SK-N-SH treated with all-trans-retinoic acid at 6 μM for 48 hours (cell line): ENCODE measurements at regions not wholly inside any gene's neighbourhood (a gene's known extent, or its start where the extent isn't known, plus 50 kb on each side); places are given as distances from the start of the nearest gene placed in this dataset.

Experiments
- ATAC-seq: fragments of 200-7000 bp; cut with Tn5 transposase; 3 replicates; pipeline ENCODE4 v1.9.1; 2020; ENCODE audit warnings: mild to moderate bottlenecking, moderate library complexity
- ARNTL ChIP-seq: fragments of 450-650 bp; formaldehyde crosslinking; IDR thresholded peaks from 2 replicates; pipeline ENCODE4 v1.5.0; 2020; ENCODE audit warnings: low read depth, mild to moderate bottlenecking, moderate library complexity, borderline replicate concordance
- BACH2 ChIP-seq: fragments of 250-450 bp; sonication (Bioruptor Pico); IDR thresholded peaks from 2 replicates; pipeline ENCODE4 v1.9.0; 2021; ENCODE audit warnings: mild to moderate bottlenecking, borderline replicate concordance
- CREB5 ChIP-seq: fragments of 250-450 bp; sonication (Bioruptor Pico); IDR thresholded peaks from 2 replicates; pipeline ENCODE4 v1.5.1; 2020; ENCODE audit warnings: low read depth, mild to moderate bottlenecking, moderate library complexity
- CSDC2 ChIP-seq: fragments of 250-450 bp; sonication (Bioruptor Pico); IDR thresholded peaks from 2 replicates; pipeline ENCODE4 v1.5.0; 2020; ENCODE audit warnings: mild to moderate bottlenecking, moderate library complexity
- CSRNP3 ChIP-seq: fragments of 250-450 bp; sonication (Bioruptor Pico); IDR thresholded peaks from 2 replicates; pipeline ENCODE4 v1.5.1; 2021; ENCODE audit warnings: mild to moderate bottlenecking, moderate library complexity
- ESRRG ChIP-seq: fragments of 250-450 bp; sonication (Bioruptor Pico); IDR thresholded peaks from 2 replicates; pipeline ENCODE4 v1.6.1; 2021; ENCODE audit warnings: mild to moderate bottlenecking
- GLIS3 ChIP-seq: fragments of 250-450 bp; sonication (Bioruptor Pico); IDR thresholded peaks from 2 replicates; pipeline ENCODE4 v1.5.0; 2020; ENCODE audit warnings: mild to moderate bottlenecking, moderate library complexity
- ISL1 ChIP-seq: fragments of 250-450 bp; sonication (Bioruptor Pico); IDR thresholded peaks from 2 replicates; pipeline ENCODE4 v2.1.2; 2022; ENCODE audit warnings: mild to moderate bottlenecking, moderate library complexity
- OSR1 ChIP-seq: fragments of 250-450 bp; sonication (Bioruptor Pico); IDR thresholded peaks from 2 replicates; pipeline ENCODE4 v1.8.0; 2022; ENCODE audit warnings: moderate library complexity, mild to moderate bottlenecking, inconsistent platforms
- POU6F1 ChIP-seq: fragments of 250-450 bp; sonication (Bioruptor Pico); IDR thresholded peaks from 2 replicates; pipeline ENCODE4 v1.8.0; 2021; ENCODE audit warnings: low read depth, mild to moderate bottlenecking, moderate library complexity, borderline replicate concordance
- TCF4 ChIP-seq: fragments of 250-450 bp; sonication (Bioruptor Pico); IDR thresholded peaks from 2 replicates; pipeline ENCODE4 v1.8.0; 2021; ENCODE audit warnings: mild to moderate bottlenecking, moderate library complexity, borderline replicate concordance
- TOX ChIP-seq: fragments of 250-450 bp; sonication (Bioruptor Pico); IDR thresholded peaks from 2 replicates; pipeline ENCODE4 v1.8.0; 2021; ENCODE audit warnings: mild to moderate bottlenecking, moderate library complexity, borderline replicate concordance
- TSHZ2 ChIP-seq: fragments of 250-450 bp; sonication (Bioruptor Pico); IDR thresholded peaks from 2 replicates; pipeline ENCODE4 v1.5.0; 2020; ENCODE audit warnings: mild to moderate bottlenecking, moderate library complexity
- ZC3H10 ChIP-seq: fragments of 250-450 bp; sonication (Bioruptor Pico); IDR thresholded peaks from 2 replicates; pipeline ENCODE4 v1.5.1; 2021; ENCODE audit warnings: mild to moderate bottlenecking, moderate library complexity
- ZFP3 ChIP-seq: fragments of 250-450 bp; sonication (Bioruptor Pico); IDR thresholded peaks from 2 replicates; pipeline ENCODE4 v1.5.0; 2020; ENCODE audit warnings: mild to moderate bottlenecking, moderate library complexity
- ZFP30 ChIP-seq: fragments of 450-650 bp; formaldehyde crosslinking; IDR thresholded peaks from 2 replicates; pipeline ENCODE4 v1.5.0; 2022; ENCODE audit warnings: mild to moderate bottlenecking, moderate library complexity
- ZNF565 ChIP-seq: fragments of 450-650 bp; formaldehyde crosslinking; conservative IDR thresholded peaks from 2 replicates; pipeline ENCODE4 v1.5.0; 2020; ENCODE audit warnings: low read depth, mild to moderate bottlenecking, moderate library complexity
- ZNF70 ChIP-seq: fragments of 450-650 bp; formaldehyde crosslinking; IDR thresholded peaks from 2 replicates; pipeline ENCODE4 v1.5.0; 2020; ENCODE audit warnings: mild to moderate bottlenecking, moderate library complexity
- ZNF8 ChIP-seq: fragments of 450-650 bp; formaldehyde crosslinking; IDR thresholded peaks from 2 replicates; pipeline ENCODE4 v1.5.0; 2020; ENCODE audit warnings: mild to moderate bottlenecking, moderate library complexity
- TF ChIP-seq, protein P1 (sequence below): fragments of 250-450 bp; sonication (Bioruptor Pico); IDR thresholded peaks from 2 replicates; pipeline ENCODE4 v1.8.0; 2020; ENCODE audit warnings: mild to moderate bottlenecking, moderate library complexity, borderline replicate concordance

GRCh38 chr12:47299586-47299985 lies 219.8 kb upstream of the AMIGO2 start:
- ATAC-seq: no peak
- TF ChIP-seq POU6F1 (CRISPR knock-in tag): no peak
- no peak for TF ChIP-seq ZC3H10 (CRISPR knock-in tag)
- no peak for TF ChIP-seq GLIS3
- TF ChIP-seq TCF4 (CRISPR knock-in tag): no peak
- no peak for TF ChIP-seq CREB5 (CRISPR knock-in tag)
- no peak for TF ChIP-seq OSR1 (CRISPR knock-in tag)
- no peak for TF ChIP-seq ZNF565
- no peak for TF ChIP-seq TSHZ2 (CRISPR knock-in tag)
- no peak for TF ChIP-seq ZNF8
- TF ChIP-seq ISL1: no peak

- ATAC-seq: no peak
- TF ChIP-seq ZNF565 (no peak), GLIS3 (no peak), ZFP30 (CRISPR knock-in tag) (no peak)
- TF ChIP-seq, all 23 proteins: peak for 0
Observed at GRCh38 chr12:47297993-47298392, 218.2 kb upstream of the AMIGO2 start.

DNA sequence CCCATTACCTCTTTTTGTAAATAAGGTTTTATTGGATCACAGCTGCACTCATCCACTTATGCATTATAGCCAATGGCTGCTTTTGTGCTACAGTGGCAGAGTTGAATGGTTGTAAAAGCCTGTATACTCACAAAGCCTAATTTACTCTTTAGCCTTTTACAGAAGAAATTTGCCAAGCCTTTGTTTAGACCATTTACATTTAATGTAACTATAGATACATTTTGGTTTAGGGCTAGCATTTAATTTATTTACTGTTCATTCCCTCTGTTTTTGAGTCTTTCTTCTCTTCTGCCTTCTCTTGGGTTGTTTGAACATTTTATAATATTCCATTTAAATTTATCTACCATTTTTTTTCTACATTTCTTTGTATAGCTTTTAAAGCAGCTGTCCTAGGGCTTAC lies 217.1 kb upstream of the AMIGO2 start:
- TF ChIP-seq, protein P1, sequence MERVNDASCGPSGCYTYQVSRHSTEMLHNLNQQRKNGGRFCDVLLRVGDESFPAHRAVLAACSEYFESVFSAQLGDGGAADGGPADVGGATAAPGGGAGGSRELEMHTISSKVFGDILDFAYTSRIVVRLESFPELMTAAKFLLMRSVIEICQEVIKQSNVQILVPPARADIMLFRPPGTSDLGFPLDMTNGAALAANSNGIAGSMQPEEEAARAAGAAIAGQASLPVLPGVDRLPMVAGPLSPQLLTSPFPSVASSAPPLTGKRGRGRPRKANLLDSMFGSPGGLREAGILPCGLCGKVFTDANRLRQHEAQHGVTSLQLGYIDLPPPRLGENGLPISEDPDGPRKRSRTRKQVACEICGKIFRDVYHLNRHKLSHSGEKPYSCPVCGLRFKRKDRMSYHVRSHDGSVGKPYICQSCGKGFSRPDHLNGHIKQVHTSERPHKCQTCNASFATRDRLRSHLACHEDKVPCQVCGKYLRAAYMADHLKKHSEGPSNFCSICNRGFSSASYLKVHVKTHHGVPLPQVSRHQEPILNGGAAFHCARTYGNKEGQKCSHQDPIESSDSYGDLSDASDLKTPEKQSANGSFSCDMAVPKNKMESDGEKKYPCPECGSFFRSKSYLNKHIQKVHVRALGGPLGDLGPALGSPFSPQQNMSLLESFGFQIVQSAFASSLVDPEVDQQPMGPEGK (CRISPR knock-in tag): no peak
- TF ChIP-seq ZFP3: no peak
- TF ChIP-seq ESRRG (CRISPR knock-in tag): no peak
- TF ChIP-seq ARNTL (CRISPR knock-in tag): no peak
- no peak for TF ChIP-seq ZNF70
- no peak for TF ChIP-seq POU6F1 (CRISPR knock-in tag)
- no peak for TF ChIP-seq OSR1 (CRISPR knock-in tag)
- no peak for TF ChIP-seq CSDC2 (CRISPR knock-in tag)
- no peak for TF ChIP-seq CREB5 (CRISPR knock-in tag)
- TF ChIP-seq BACH2 (CRISPR knock-in tag): no peak
- TF ChIP-seq ZC3H10 (CRISPR knock-in tag): no peak
- TF ChIP-seq CSRNP3: no peak
- no peak for TF ChIP-seq TOX (CRISPR knock-in tag)
- no peak for TF ChIP-seq TCF4 (CRISPR knock-in tag)
- no peak for ATAC-seq
